K562 (cell line): ENCODE measurements at regions not wholly inside any gene's neighbourhood (a gene's known extent, or its start where the extent isn't known, plus 50 kb on each side); places are given as distances from the start of the nearest gene placed in this dataset.

Source experiments
- ATAC-seq: fragments of 200-7000 bp; cut with Tn5 transposase; 3 replicates; pipeline ENCODE4 v1.9.1; 2020; ENCODE audit warnings: moderate library complexity
- BruUV-seq: library from RNA; stranded (reverse); fragments of 400-500 nt; replicated peaks from 2 replicates; lab custom pipeline; 2021; lab: Mats Ljungman, UMichigan
- CTCF ChIA-PET: fragments of 300-600 bp; formaldehyde crosslinking; extraction: SDS; loops from one replicate; lab custom pipeline; 2021; ENCODE audit warnings: low intra/inter-chr PET ratio; lab: Yijun Ruan, JAX
- POLR2A ChIA-PET: fragments of 300-600, 350-650 bp; sonication (Branson Sonifier 250); formaldehyde crosslinking; extraction: SDS; loops from one replicate; lab custom pipeline; 2021; ENCODE audit warnings: antibody characterized with exemption, inconsistent platforms; lab: Yijun Ruan, JAX
- DNase-seq, 4 experiments: peaks; one replicate each; pipeline versions ENCODE4 v3.0.0 to v3.0.0-alpha.2; 2011 to 2018; ENCODE audit warnings: low spot score in 3 of 4, mixed read lengths in 3 of 4; ENCODE audit errors: extremely low read depth in 1 of 4
- FAIRE-seq: peaks from 2 replicates; lab custom pipeline; 2011; peaks lifted over from hg19 to GRCh38; lab: Jason Lieb, UNC
- H2AFZ ChIP-seq: 2 replicates; pipeline ENCODE4 v1.6.0; 2011; ENCODE audit warnings: low read depth, low read length, control low read depth, inconsistent platforms
- H3K27ac ChIP-seq: fragments of 200-600 bp; 3 replicates; pipeline ENCODE4 v1.8.0; 2011; ENCODE audit warnings: low read depth, mild to moderate bottlenecking, control low read depth, inconsistent platforms, low read length, moderate library complexity, mixed read lengths; ENCODE audit errors: extremely low read depth
- H3K27me3 ChIP-seq, 2 experiments: fragments of 300-600 bp in 1 of 2; 2 replicates in 1 of 2; 3 replicates in 1 of 2; pipeline versions ENCODE4 v1.6.0 to v1.8.0; 2011; ENCODE audit warnings: inconsistent platforms in 2 of 2, low read length in 2 of 2, mild to moderate bottlenecking in 1 of 2, mixed read lengths in 1 of 2, moderate library complexity in 1 of 2; ENCODE audit not compliant: control insufficient read depth in 2 of 2, insufficient read depth in 2 of 2
- H3K36me3 ChIP-seq: fragments of 300-600 bp; 3 replicates; pipeline ENCODE4 v1.8.0; 2011; ENCODE audit warnings: mild to moderate bottlenecking, low read length, inconsistent platforms; ENCODE audit not compliant: control insufficient read depth, insufficient read depth
- H3K4me1 ChIP-seq, 2 experiments: fragments of 200-600 bp in 1 of 2; replicated peaks in 1 of 2; 2 replicates in 1 of 2; 3 replicates in 1 of 2; pipeline versions ENCODE4 v1.5.1 to v1.8.0; 2011; ENCODE audit warnings: inconsistent platforms in 2 of 2, low read length in 2 of 2, mild to moderate bottlenecking in 1 of 2, mixed read lengths in 1 of 2, moderate library complexity in 1 of 2; ENCODE audit not compliant: control insufficient read depth in 2 of 2, insufficient read depth in 2 of 2
- H3K4me2 ChIP-seq: 2 replicates; pipeline ENCODE4 v1.6.1; 2011; ENCODE audit warnings: low read length, control low read depth, inconsistent platforms, mixed read lengths; ENCODE audit not compliant: insufficient read depth
- H3K4me3 ChIP-seq: fragments of 200-600 bp; sonication (generic), shearing (Covaris generic); 2 replicates; pipeline ENCODE4 v1.5.1; 2016; ENCODE audit warnings: control low read depth, inconsistent platforms
- H3K79me2 ChIP-seq: fragments of 200-600 bp; 3 replicates; pipeline ENCODE4 v1.8.0; 2011; ENCODE audit warnings: low read length, inconsistent platforms; ENCODE audit not compliant: control insufficient read depth, insufficient read depth
- H3K9ac ChIP-seq, 2 experiments: 2 replicates each; pipeline versions ENCODE4 v1.6.0 to v1.6.1; 2011; ENCODE audit warnings: low read depth in 2 of 2, low read length in 2 of 2, control low read depth in 1 of 2, inconsistent platforms in 1 of 2, mild to moderate bottlenecking in 1 of 2, mixed read lengths in 1 of 2; ENCODE audit not compliant: insufficient read depth in 1 of 2
- H3K9me1 ChIP-seq: one replicate; pipeline ENCODE4 v1.6.0; 2011; ENCODE audit warnings: inconsistent platforms, mild to moderate bottlenecking, low read length, moderate library complexity; ENCODE audit not compliant: control insufficient read depth, insufficient read depth
- H3K9me3 ChIP-seq: replicated peaks from 2 replicates; pipeline ENCODE4 v1.5.1; 2011; ENCODE audit warnings: low read depth, low read length, inconsistent platforms; ENCODE audit not compliant: control insufficient read depth, insufficient read depth
- H4K20me1 ChIP-seq: replicated peaks from 2 replicates; pipeline ENCODE4 v1.6.1; 2011; ENCODE audit warnings: low read length, inconsistent platforms, mixed read lengths; ENCODE audit not compliant: control insufficient read depth, insufficient read depth
- ATF1 ChIP-seq, 2 experiments: fragments of 450-650 bp in 1 of 2; IDR thresholded peaks; 2 replicates each; pipeline ENCODE4 v1.6.1; 2016; ENCODE audit warnings: missing compliant biosample characterization in 1 of 2, missing genetic modification characterization in 1 of 2
- CSDE1 ChIP-seq, 2 experiments: fragments of 450-650 bp; IDR thresholded peaks; 2 replicates each; pipeline ENCODE4 v1.6.1; 2016; ENCODE audit warnings: mild to moderate bottlenecking in 1 of 2
- E2F8 ChIP-seq: fragments of 450-650 bp; IDR thresholded peaks from 2 replicates; pipeline ENCODE4 v1.7.1; 2018; ENCODE audit warnings: mild to moderate bottlenecking, low read depth; ENCODE audit not compliant: partially characterized antibody
- GABPA ChIP-seq: fragments of 200-800 bp; sonication (Bioruptor generic); conservative IDR thresholded peaks from 2 replicates; pipeline ENCODE4 v1.6.1; 2016; ENCODE audit warnings: low read depth, missing genetic modification characterization, missing compliant biosample characterization
- HLTF ChIP-seq: fragments of 450-650 bp; IDR thresholded peaks from 2 replicates; pipeline ENCODE4 v1.6.1; 2016
- KAT7 ChIP-seq: sonication (generic); formaldehyde crosslinking; IDR thresholded peaks from 2 replicates; pipeline ENCODE4 v1.8.0; 2022; ENCODE audit warnings: missing genetic modification reagents, mild to moderate bottlenecking, borderline replicate concordance
- MECOM ChIP-seq: fragments of 250-450 bp; sonication (Bioruptor Pico); IDR thresholded peaks from 2 replicates; pipeline ENCODE4 v1.8.0; 2022; ENCODE audit warnings: inconsistent platforms
- NELFE ChIP-seq: IDR thresholded peaks from 2 replicates; pipeline ENCODE4 v1.6.1; 2011; ENCODE audit warnings: mild to moderate bottlenecking; ENCODE audit not compliant: insufficient read depth, insufficient read length
- NR2F6 ChIP-seq: fragments of 450-650 bp; formaldehyde crosslinking; IDR thresholded peaks from 2 replicates; pipeline ENCODE4 v1.4.0; 2020; ENCODE audit warnings: mild to moderate bottlenecking
- NUFIP1 ChIP-seq: fragments of 450-650 bp; IDR thresholded peaks from 2 replicates; pipeline ENCODE4 v1.6.1; 2018; ENCODE audit not compliant: partially characterized antibody
- SMARCE1 ChIP-seq: fragments of 450-650 bp; IDR thresholded peaks from 2 replicates; pipeline ENCODE4 v1.7.1; 2016; ENCODE audit warnings: mild to moderate bottlenecking
- ZBTB12 ChIP-seq: fragments of 250-450 bp; sonication (Bioruptor Pico); IDR thresholded peaks from 2 replicates; pipeline ENCODE4 v1.4.0; 2020
- ZNF146 ChIP-seq: IDR thresholded peaks from one replicate; pipeline ENCODE4 v1.6.1; 2018; ENCODE audit warnings: missing compliant biosample characterization; ENCODE audit not compliant: unreplicated experiment
- WGBS: fragments of 100-300 bp; shearing (Covaris generic); methylation state at CpG from one replicate; pipeline ENCODE4 v1.1.6; 2016; ENCODE audit warnings: low coverage, mixed read lengths; ENCODE audit not compliant: insufficient coverage; ENCODE audit errors: missing lambda C conversion rate; 5-methylcytosine and 5-hydroxymethylcytosine counted together
- in situ Hi-C: fragments of 300-500 bp; cut with MboI; formaldehyde crosslinking; loops from 4 replicates; pipeline ENCODE4 v1.15.0; 2018; ENCODE audit warnings: inconsistent platforms, mixed read lengths
- intact Hi-C: fragments of 100-400 bp; cut with micrococcal nuclease; formaldehyde crosslinking; loops from 2 replicates; pipeline ENCODE4 v1.14.2; 2022
- TF ChIP-seq, protein P1 (sequence below), 2 experiments: fragments of 200-800 bp in 1 of 2; sonication (Bioruptor generic) in 1 of 2; sonication (generic) in 1 of 2; formaldehyde crosslinking in 1 of 2; IDR thresholded peaks in 1 of 2; conservative IDR thresholded peaks in 1 of 2; 2 replicates each; pipeline versions ENCODE4 v1.5.0 to v1.6.1; 2016 to 2020; ENCODE audit warnings: missing compliant biosample characterization in 1 of 2, missing genetic modification characterization in 1 of 2, missing genetic modification reagents in 1 of 2
- TF ChIP-seq, protein P2 (sequence below): fragments of 200-800 bp; sonication (Bioruptor generic); IDR thresholded peaks from 2 replicates; pipeline ENCODE4 v1.6.1; 2017; ENCODE audit warnings: missing genetic modification characterization, missing compliant biosample characterization

GRCh38 chr21:25097648-25098047 lies 509.6 kb downstream of the MRPL39 start (continued):
- TF ChIP-seq, protein P1, sequence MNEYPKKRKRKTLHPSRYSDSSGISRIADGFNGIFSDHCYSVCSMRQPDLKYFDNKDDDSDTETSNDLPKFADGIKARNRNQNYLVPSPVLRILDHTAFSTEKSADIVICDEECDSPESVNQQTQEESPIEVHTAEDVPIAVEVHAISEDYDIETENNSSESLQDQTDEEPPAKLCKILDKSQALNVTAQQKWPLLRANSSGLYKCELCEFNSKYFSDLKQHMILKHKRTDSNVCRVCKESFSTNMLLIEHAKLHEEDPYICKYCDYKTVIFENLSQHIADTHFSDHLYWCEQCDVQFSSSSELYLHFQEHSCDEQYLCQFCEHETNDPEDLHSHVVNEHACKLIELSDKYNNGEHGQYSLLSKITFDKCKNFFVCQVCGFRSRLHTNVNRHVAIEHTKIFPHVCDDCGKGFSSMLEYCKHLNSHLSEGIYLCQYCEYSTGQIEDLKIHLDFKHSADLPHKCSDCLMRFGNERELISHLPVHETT (CRISPR knock-in tag; conservative IDR thresholded peaks at IDR 0.05 in 1 of 2, IDR thresholded peaks at IDR 0.05 in 1 of 2) = no peak
- TF ChIP-seq NR2F6 = no peak
- no peak for TF ChIP-seq GABPA
- TF ChIP-seq E2F8 = no peak
- TF ChIP-seq ZNF146 (CRISPR knock-in tag) = no peak
- no peak for TF ChIP-seq ATF1 (CRISPR knock-in tag; IDR thresholded peaks at IDR 0.05)
- no peak for TF ChIP-seq ATF1 (tag; IDR thresholded peaks at IDR 0.05)

- no peak for ATAC-seq
- CTCF ChIA-PET = no interaction called here
- WGBS = 11% methylated on average over 1 of the region's 1 CpG
- no peaks in the 10 kb centered on the region for H4K20me1 ChIP-seq
- H3K36me3 ChIP-seq = no peaks in the 10 kb centered on the region
- no peaks in the 10 kb centered on the region for H3K79me2 ChIP-seq
- H3K9me3 ChIP-seq = no peaks in the 10 kb centered on the region
- POLR2A ChIA-PET = no interaction called here
- no peaks in the 10 kb centered on the region for H3K27me3 ChIP-seq
- no TSS peak for BruUV-seq
- H3K4me1 ChIP-seq = no peaks in the 10 kb centered on the region
- in situ Hi-C loops = no loop called here
- no peak for FAIRE-seq
- no peak overlapping the region for H3K9ac ChIP-seq
- no peak overlapping the region for H3K4me2 ChIP-seq
- H2AFZ ChIP-seq = no peak overlapping the region
- DNase-seq = no peak
- H3K4me3 ChIP-seq = no peak overlapping the region
- H3K9me1 ChIP-seq = no peaks in the 10 kb centered on the region
- H3K27ac ChIP-seq = no peak overlapping the region
- intact Hi-C loops = no loop called here
- no peak for TF ChIP-seq HLTF
- no peak for TF ChIP-seq NUFIP1
- no peak for TF ChIP-seq NELFE
- no peak for TF ChIP-seq MECOM (CRISPR knock-in tag)
- TF ChIP-seq, protein P2, sequence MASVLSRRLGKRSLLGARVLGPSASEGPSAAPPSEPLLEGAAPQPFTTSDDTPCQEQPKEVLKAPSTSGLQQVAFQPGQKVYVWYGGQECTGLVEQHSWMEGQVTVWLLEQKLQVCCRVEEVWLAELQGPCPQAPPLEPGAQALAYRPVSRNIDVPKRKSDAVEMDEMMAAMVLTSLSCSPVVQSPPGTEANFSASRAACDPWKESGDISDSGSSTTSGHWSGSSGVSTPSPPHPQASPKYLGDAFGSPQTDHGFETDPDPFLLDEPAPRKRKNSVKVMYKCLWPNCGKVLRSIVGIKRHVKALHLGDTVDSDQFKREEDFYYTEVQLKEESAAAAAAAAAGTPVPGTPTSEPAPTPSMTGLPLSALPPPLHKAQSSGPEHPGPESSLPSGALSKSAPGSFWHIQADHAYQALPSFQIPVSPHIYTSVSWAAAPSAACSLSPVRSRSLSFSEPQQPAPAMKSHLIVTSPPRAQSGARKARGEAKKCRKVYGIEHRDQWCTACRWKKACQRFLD (CRISPR knock-in tag) = no peak
- no peak for TF ChIP-seq SMARCE1
- TF ChIP-seq CSDE1 (IDR thresholded peaks at IDR 0.05) = no peak
- no peak for TF ChIP-seq KAT7 (CRISPR knock-in tag)
- TF ChIP-seq ZBTB12 (CRISPR knock-in tag) = no peak
Measured at GRCh38 chr21:25094695-25095094, 512.6 kb downstream of the MRPL39 start.
